Aorta (tissue), 5 donors: ENCODE measurements at regions not wholly inside any gene's neighbourhood (a gene's known extent, or its start where the extent isn't known, plus 50 kb on each side); places are given as distances from the start of the nearest gene placed in this dataset.

Experiments
- ATAC-seq: fragments of 200-7000 bp; cut with Tn5 transposase; one replicate; pipeline ENCODE4 v1.9.1; 2022; ENCODE audit warnings: moderate library complexity; ENCODE audit not compliant: low FRiP score
- DNase-seq, 2 donors: peaks; one replicate each; pipeline ENCODE4 v3.0.0-alpha.2; 2020
- H3K27ac ChIP-seq, 2 donors: one replicate each; pipeline ENCODE4 v1.5.1; 2013; ENCODE audit warnings: low read length in 2 of 2, mild to moderate bottlenecking in 2 of 2, moderate library complexity in 2 of 2, control low read depth in 1 of 2, inconsistent platforms in 1 of 2, low read depth in 1 of 2
- H3K27me3 ChIP-seq, 2 donors: one replicate each; pipeline ENCODE4 v1.6.1; 2013; ENCODE audit warnings: control low read depth in 1 of 2, low read length in 1 of 2, mild to moderate bottlenecking in 1 of 2, moderate library complexity in 1 of 2; ENCODE audit not compliant: insufficient read depth in 2 of 2, control insufficient read depth in 1 of 2
- H3K36me3 ChIP-seq, 2 donors: one replicate each; pipeline ENCODE4 v1.6.1; 2013; ENCODE audit warnings: control low read depth in 1 of 2, low read length in 1 of 2, mild to moderate bottlenecking in 1 of 2; ENCODE audit not compliant: insufficient read depth in 2 of 2, control insufficient read depth in 1 of 2
- H3K4me1 ChIP-seq, 2 donors: one replicate each; pipeline ENCODE4 v1.6.1; 2013; ENCODE audit warnings: low read length in 2 of 2, control low read depth in 1 of 2, mild to moderate bottlenecking in 1 of 2, moderate library complexity in 1 of 2; ENCODE audit not compliant: insufficient read depth in 2 of 2, control insufficient read depth in 1 of 2
- H3K4me3 ChIP-seq, 2 donors: one replicate each; pipeline ENCODE4 v1.5.1; 2013; ENCODE audit warnings: low read length in 2 of 2, control low read depth in 1 of 2, mild to moderate bottlenecking in 1 of 2
- H3K9me3 ChIP-seq: one replicate; pipeline ENCODE4 v1.6.1; 2013; ENCODE audit warnings: mild to moderate bottlenecking, low read length; ENCODE audit not compliant: control insufficient read depth
- WGBS, 2 donors: extraction: QIAGEN DNeasy Blood & Tissue Kit; methylation state at CpG; one replicate each; pipeline ENCODE4 v1.1.7; 2013; 5-methylcytosine and 5-hydroxymethylcytosine counted together
- intact Hi-C, 2 donors: fragments of 100-400 bp; cut with DNase I; formaldehyde crosslinking; loops; one replicate each; pipeline versions ENCODE4 v1.14.2 to v1.15.0; 2022
- donor health status: healthy with polysubstance abuse.
- donor health status: Bipolar disorder and iron deficiency.
- donor health status: DM: no; HTN: no; CAD: no.
- donor health status: DM: no; HTN: no; CAD: no.
- donor health status: DM: yes; HTN: yes; CAD: no.

- Histone ChIP-seq H3K9me3 (peaks cover 1% of the 10 kb centered on the region), H3K27me3 (no peaks in the 10 kb centered on the region), H3K27ac (no peak overlapping the region), H3K36me3 (no peaks in the 10 kb centered on the region), H3K4me3 (no peak overlapping the region), H3K4me1 (no peaks in the 10 kb centered on the region)
- intact Hi-C loops: no loop called here
- ATAC-seq (no peak), DNase-seq (no peak)
- 96 to 99% methylated on average over 3 of the region's 3 CpGs for WGBS, 2 donors
Measured at GRCh38 chr2:107063228-107063627, 177.3 kb upstream of the ST6GAL2 start.

GRCh38 chr2:107064750-107065149 is 178.8 kb upstream of the ST6GAL2 start:
- ATAC-seq (no peak), DNase-seq (no peak)
- Histone ChIP-seq H3K36me3 (no peaks in the 10 kb centered on the region), H3K4me3 (no peak overlapping the region), H3K27me3 (no peaks in the 10 kb centered on the region), H3K4me1 (no peaks in the 10 kb centered on the region), H3K27ac (no peak overlapping the region), H3K9me3 (peaks cover 1% of the 10 kb centered on the region)
- intact Hi-C loops: no loop called here
- 81 to 82% methylated on average over 6 of the region's 6 CpGs for WGBS, 2 donors

DNA sequence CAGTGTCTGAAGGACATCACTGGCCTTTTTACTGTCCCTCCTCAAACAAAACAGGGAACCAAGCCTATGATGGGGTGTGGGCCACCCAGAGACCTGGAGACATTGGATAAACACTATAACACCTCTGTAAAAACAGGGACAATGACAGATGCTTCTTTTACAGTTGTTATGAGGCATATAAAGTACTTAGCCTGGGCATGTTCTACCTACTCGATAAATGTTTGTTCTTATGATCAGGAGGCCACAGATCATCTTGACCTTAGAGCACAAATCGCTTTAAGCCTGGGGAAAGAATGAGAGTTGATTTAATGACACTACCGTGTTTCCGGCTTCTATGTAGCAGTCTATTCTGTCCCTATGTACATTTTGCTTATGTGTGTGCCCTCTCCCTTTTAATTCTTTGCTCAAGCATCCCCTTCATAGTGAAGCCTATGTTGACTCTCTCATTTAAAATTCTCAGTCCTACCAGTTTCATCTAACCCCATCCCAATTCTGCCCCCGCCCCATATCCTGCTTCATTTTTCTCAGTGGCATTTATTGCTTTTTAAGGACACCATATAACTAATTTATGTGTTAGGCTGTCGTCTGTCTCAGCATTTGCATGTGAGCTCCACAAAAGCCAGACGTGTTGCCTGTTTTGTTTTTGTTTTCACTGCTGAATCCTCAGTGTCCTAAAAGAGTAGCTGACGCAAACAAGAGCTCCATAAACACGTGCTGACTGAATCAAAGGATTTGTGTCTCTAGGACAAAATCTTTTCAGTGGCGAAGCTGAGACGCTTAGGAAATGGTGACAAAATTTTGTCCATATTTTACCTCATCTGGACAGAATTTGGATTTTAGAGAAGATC is 182.3 kb upstream of the ST6GAL2 start:
- no peak for ATAC-seq
- no peaks in the 10 kb centered on the region for H3K9me3 ChIP-seq
- no peak for DNase-seq
- no peak overlapping the region for H3K4me3 ChIP-seq
- H3K4me1 ChIP-seq: peaks cover 0 to 2% of the 10 kb centered on the region in 2 donors
- no peaks in the 10 kb centered on the region for H3K36me3 ChIP-seq
- 91 to 96% methylated on average over 11 of the region's 11 CpGs for WGBS, 2 donors
- no peak overlapping the region for H3K27ac ChIP-seq
- no peaks in the 10 kb centered on the region for H3K27me3 ChIP-seq
- intact Hi-C loops: no loop called here

DNA sequence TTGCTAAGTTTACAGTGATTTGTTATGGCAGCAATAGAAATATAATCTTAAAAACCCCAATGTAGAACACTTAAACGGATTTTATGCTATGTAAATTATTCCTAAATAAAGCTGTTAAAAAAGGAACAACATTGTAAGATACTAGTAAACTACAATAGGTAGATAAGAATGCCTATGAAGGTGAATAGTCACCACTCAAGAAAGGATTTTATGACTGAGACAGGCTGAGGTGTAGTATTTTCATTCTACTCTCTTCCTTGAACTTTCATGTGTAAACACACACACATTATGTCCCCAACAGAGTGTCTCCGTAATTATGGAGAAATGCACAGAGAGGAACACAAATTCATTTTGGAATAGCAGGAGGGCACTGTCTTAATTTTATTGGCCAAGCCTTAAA is 183.9 kb upstream of the ST6GAL2 start:
- ATAC-seq (no peak), DNase-seq (no peak)
- WGBS, 2 donors: 59 to 69% methylated on average over 2 of the region's 2 CpGs
- intact Hi-C loops: no loop called here
- Histone ChIP-seq H3K9me3 (no peaks in the 10 kb centered on the region), H3K27ac (no peak overlapping the region), H3K4me1 (peaks cover 0 to 2% of the 10 kb centered on the region in 2 donors), H3K27me3 (no peaks in the 10 kb centered on the region), H3K4me3 (no peak overlapping the region), H3K36me3 (no peaks in the 10 kb centered on the region)

GRCh38 chr2:107072150-107072940 is 186.4 kb upstream of the ST6GAL2 start:
- intact Hi-C loops: no loop called here
- H3K4me3 ChIP-seq: no peak overlapping the region
- H3K27ac ChIP-seq: no peak overlapping the region
- no peaks in the 10 kb centered on the region for H3K36me3 ChIP-seq
- ATAC-seq (no peak), DNase-seq (no peak)
- no peaks in the 10 kb centered on the region for H3K27me3 ChIP-seq
- 31 to 33% methylated on average over 6 of the region's 6 CpGs for WGBS, 2 donors
- peaks cover 0 to 2% of the 10 kb centered on the region in 2 donors for H3K4me1 ChIP-seq
- no peaks in the 10 kb centered on the region for H3K9me3 ChIP-seq

GRCh38 chr2:107078584-107078983 is 192.6 kb upstream of the ST6GAL2 start:
- intact Hi-C loops: no loop called here
- Histone ChIP-seq H3K27ac (no peak overlapping the region), H3K36me3 (no peaks in the 10 kb centered on the region), H3K9me3 (no peaks in the 10 kb centered on the region), H3K27me3 (no peaks in the 10 kb centered on the region), H3K4me1 (no peaks in the 10 kb centered on the region), H3K4me3 (no peak overlapping the region)
- 85 to 86% methylated on average over 1 of the region's 1 CpG for whole genome bisulfite sequencing, 2 donors
- ATAC-seq (no peak), DNase-seq (no peak)

DNA sequence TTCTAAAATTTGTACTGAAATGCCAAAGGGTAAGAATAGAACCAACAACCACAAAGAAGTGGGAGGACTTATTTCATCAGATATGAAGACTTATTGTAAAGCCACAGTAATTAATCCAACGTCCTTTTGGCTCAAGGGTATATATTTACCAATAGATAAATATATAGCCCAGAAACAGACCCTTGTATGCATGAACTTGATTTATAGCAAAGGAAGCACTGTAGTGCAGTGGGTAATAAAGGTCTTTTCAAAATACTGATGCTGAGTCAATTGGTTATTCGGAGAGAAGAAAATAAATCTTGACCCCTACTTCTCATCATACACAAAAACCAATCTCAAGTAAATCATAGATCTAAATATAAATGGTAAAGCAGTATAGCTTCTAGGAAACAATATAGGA is 200.5 kb upstream of the ST6GAL2 start:
- Histone ChIP-seq H3K36me3 (no peaks in the 10 kb centered on the region), H3K4me3 (no peak overlapping the region), H3K27me3 (no peaks in the 10 kb centered on the region), H3K27ac (no peak overlapping the region), H3K9me3 (peaks cover 1% of the 10 kb centered on the region), H3K4me1 (no peaks in the 10 kb centered on the region)
- intact Hi-C loops: no loop called here
- ATAC-seq (no peak), DNase-seq (no peak)
- WGBS, 2 donors: 78 to 82% methylated on average over 2 of the region's 2 CpGs

DNA sequence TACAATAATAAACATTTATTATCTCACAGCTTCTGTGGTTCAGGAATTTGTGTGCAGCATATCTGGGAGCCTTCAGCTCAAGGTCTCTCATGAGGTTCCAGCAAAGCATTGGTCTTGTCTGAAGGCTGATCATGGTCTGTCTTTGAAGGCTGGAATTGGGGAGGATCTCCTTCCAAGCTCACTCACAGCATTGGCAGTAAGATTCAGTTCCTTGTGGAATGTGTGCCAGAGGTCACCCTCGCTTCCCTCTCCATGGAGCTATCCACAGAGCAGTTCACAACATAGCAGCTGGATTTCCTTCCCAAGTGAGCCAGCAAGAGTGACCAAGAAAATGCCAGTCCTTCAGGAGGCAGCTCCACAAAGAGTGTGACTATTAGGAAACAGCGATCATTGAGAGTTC is 202.2 kb upstream of the ST6GAL2 start:
- Histone ChIP-seq H3K4me3 (no peak overlapping the region), H3K4me1 (no peaks in the 10 kb centered on the region), H3K36me3 (no peaks in the 10 kb centered on the region), H3K9me3 (peaks cover 1% of the 10 kb centered on the region), H3K27ac (no peak overlapping the region), H3K27me3 (no peaks in the 10 kb centered on the region)
- 90 to 100% methylated on average over 2 of the region's 2 CpGs for WGBS, 2 donors
- DNase-seq: no peak
- ATAC-seq: no peak
- intact Hi-C loops: no loop called here
